WERI-Rb-1 (cell line): ENCODE measurements at regions not wholly inside any gene's neighbourhood (a gene's known extent, or its start where the extent isn't known, plus 50 kb on each side); places are given as distances from the start of the nearest gene placed in this dataset.

Source experiments
- DNase-seq: peaks from one replicate; pipeline ENCODE4 v3.0.0-alpha.2; 2020
- H3K27ac ChIP-seq: fragments of 250-450 bp; sonication (Bioruptor Pico); 2 replicates; pipeline ENCODE4 v1.5.1; 2020; ENCODE audit warnings: mild to moderate bottlenecking, moderate library complexity
- H3K27me3 ChIP-seq: fragments of 250-450 bp; sonication (Bioruptor Pico); 2 replicates; pipeline ENCODE4 v1.5.1; 2021; ENCODE audit warnings: mild to moderate bottlenecking, low read depth, moderate library complexity; ENCODE audit not compliant: insufficient read depth, severe bottlenecking
- H3K36me3 ChIP-seq: fragments of 250-450 bp; sonication (Bioruptor Pico); 2 replicates; pipeline ENCODE4 v1.5.1; 2020; ENCODE audit warnings: mild to moderate bottlenecking, moderate library complexity
- H3K4me3 ChIP-seq: 2 replicates; pipeline ENCODE4 v1.5.1; 2011; ENCODE audit warnings: low read depth, mild to moderate bottlenecking, control low read depth, low read length
- H3K9me3 ChIP-seq: fragments of 250-450 bp; sonication (Bioruptor Pico); 2 replicates; pipeline ENCODE4 v1.5.1; 2021; ENCODE audit warnings: mild to moderate bottlenecking, moderate library complexity; ENCODE audit not compliant: severe bottlenecking
- TF ChIP-seq, protein P1 (sequence below): IDR thresholded peaks from 2 replicates; pipeline ENCODE4 v1.5.1; 2011; ENCODE audit warnings: low read depth, mild to moderate bottlenecking, control low read depth, inconsistent platforms, low read length

DNA sequence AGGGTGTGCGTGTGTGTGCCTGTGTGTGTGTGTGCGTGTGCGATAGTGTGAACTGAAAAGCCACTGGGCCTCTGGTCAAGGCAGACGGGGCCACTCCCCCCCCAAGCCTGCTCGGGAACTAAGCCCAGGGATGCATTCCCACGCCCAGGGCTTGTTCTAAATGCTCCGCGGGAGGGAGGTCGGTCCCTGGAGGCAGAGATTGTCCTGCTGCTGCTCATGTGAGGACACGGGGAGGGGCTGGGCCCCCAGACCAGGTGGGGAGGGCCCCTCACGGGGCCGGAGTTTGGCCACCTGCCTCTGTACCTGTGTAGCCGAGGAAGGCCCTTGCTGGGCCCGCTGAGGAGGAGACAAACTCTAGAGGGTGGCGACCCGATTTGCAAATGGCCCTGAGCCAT lies 93.9 kb downstream of the PDGFA start:
- TF ChIP-seq, protein P1, sequence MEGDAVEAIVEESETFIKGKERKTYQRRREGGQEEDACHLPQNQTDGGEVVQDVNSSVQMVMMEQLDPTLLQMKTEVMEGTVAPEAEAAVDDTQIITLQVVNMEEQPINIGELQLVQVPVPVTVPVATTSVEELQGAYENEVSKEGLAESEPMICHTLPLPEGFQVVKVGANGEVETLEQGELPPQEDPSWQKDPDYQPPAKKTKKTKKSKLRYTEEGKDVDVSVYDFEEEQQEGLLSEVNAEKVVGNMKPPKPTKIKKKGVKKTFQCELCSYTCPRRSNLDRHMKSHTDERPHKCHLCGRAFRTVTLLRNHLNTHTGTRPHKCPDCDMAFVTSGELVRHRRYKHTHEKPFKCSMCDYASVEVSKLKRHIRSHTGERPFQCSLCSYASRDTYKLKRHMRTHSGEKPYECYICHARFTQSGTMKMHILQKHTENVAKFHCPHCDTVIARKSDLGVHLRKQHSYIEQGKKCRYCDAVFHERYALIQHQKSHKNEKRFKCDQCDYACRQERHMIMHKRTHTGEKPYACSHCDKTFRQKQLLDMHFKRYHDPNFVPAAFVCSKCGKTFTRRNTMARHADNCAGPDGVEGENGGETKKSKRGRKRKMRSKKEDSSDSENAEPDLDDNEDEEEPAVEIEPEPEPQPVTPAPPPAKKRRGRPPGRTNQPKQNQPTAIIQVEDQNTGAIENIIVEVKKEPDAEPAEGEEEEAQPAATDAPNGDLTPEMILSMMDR, result no peak
- H3K27me3 ChIP-seq, result no peaks in the 10 kb centered on the region
- no peak for DNase-seq
- no peaks in the 10 kb centered on the region for H3K36me3 ChIP-seq
- no peak overlapping the region for H3K4me3 ChIP-seq
- no peak overlapping the region for H3K27ac ChIP-seq
- H3K9me3 ChIP-seq, result no peaks in the 10 kb centered on the region

DNA sequence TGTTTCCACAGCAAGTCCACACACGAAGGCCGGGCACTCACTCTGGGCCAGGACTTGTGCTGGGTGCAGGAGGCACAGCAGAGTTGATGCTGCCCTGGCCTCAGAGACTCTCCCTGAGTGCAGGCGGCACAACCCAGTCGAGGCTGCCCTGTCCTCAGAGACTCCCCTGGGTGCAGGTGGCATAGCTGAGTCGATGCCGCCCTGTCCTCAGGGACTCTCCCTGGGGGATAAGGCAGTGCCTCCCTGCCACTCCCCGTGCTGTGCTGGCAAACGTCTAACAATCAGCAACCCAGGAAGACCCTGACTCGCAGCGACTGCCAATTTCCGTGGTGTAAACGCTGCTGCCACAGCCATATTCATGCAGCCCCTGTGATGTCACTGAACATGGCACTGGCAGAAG lies 93.1 kb downstream of the PDGFA start:
- H3K36me3 ChIP-seq, result no peaks in the 10 kb centered on the region
- H3K27me3 ChIP-seq, result no peaks in the 10 kb centered on the region
- H3K27ac ChIP-seq, result no peak overlapping the region
- no peak for DNase-seq
- H3K9me3 ChIP-seq, result no peaks in the 10 kb centered on the region
- TF ChIP-seq, protein P1, result no peak
- no peak overlapping the region for H3K4me3 ChIP-seq

DNA sequence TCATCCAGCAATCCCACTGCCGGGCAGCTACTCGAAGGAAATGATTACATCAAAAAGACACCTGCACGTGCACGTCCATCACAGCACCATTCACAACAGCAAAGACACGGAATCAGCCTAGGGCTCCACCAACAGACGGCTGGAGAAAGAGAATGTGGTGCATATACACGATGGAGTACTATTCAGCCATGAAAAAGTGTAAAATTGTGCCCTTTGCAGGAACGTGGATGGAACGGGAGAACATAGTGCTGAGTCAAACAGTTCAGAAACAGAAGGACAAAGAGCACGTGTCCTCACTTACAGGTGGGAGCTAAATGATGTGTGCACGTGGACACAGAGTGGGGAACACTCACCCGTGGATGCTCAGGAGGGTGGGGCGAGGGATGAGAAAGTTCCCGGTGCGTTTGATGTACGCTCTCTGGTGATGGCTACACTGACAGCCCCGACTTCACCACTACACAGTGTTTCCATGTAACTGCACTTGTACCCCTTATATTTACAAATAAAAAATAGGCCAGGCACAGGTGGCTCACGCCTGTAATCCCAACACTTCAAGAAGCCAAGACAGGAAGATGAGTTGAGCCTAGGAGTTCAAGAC lies 92.0 kb downstream of the PDGFA start:
- H3K4me3 ChIP-seq, result no peak overlapping the region
- no peak for DNase-seq
- no peaks in the 10 kb centered on the region for H3K9me3 ChIP-seq
- H3K27ac ChIP-seq, result no peak overlapping the region
- H3K27me3 ChIP-seq, result no peaks in the 10 kb centered on the region
- no peaks in the 10 kb centered on the region for H3K36me3 ChIP-seq
- TF ChIP-seq, protein P1, result no peak

DNA sequence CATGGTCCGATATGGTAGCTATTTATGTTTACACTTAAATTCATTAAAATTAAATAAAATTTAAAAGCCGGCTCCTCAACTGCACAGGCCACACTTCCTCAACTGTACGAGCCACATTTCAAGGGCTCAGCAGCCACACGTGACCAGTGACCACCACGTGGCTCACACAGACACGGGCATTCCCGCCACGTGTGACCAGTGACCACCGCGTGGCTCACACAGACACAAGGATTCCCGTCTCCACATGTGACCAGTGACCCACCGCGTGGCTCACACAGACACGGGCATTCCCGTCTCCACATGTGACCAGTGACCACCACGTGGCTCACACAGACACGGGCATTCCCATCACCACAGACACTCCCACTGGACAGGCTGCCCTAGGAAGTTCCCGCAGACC lies 91.3 kb downstream of the PDGFA start:
- no peak overlapping the region for H3K4me3 ChIP-seq
- no peaks in the 10 kb centered on the region for H3K9me3 ChIP-seq
- no peak overlapping the region for H3K27ac ChIP-seq
- TF ChIP-seq, protein P1, result no peak
- H3K36me3 ChIP-seq, result no peaks in the 10 kb centered on the region
- H3K27me3 ChIP-seq, result no peaks in the 10 kb centered on the region
- DNase-seq, result no peak

DNA sequence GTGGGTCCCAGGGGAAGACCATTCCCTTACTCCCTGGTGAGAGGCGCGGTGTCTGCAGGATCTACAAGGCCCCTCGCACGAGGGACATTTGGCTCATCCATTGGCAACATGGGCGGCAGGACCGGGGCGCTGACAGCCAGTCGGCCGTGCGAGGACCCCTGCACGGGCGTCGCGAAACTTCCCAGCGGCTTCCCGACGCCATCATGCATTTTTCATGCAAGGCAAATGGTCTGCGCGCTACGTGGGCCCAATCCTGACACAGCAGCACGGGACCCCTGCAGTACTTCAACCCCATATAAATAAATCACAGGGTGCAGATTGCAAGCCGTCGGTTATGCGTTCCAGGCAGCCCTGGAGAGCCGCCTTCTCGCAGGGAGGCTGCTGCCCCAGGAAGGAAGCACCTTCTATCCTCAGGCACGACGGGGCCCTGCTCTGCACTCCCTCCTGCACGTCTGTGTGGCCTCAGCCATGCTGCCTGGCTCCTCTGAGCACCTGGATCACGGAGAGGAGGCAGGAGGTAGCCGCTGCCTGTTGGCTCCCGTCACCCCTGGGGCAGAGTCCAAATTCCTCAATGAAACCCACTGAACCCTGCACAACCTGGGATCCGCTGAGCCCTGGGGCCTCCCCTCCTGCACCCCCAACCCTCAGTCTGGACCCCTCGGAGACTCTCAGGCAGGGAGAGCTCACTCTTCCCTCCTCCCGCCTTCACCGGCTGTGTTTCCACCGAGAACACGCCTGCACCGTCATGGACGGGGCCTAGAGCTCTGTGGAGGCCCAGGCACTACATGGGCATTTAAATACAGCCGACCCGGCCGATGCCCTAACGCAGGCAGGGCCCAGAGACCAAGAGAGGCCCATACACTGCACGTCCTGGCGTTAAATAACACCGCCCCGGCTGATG lies 90.5 kb downstream of the PDGFA start:
- Histone ChIP-seq H3K27ac (no peak overlapping the region), H3K9me3 (no peaks in the 10 kb centered on the region), H3K4me3 (no peak overlapping the region), H3K27me3 (no peaks in the 10 kb centered on the region), H3K36me3 (no peaks in the 10 kb centered on the region)
- DNase-seq, result no peak
- TF ChIP-seq, protein P1, result no peak
